ENCODE measurements at regions not wholly inside any gene's neighbourhood (a gene's known extent, or its start where the extent isn't known, plus 50 kb on each side); places are given as distances from the start of the nearest gene placed in this dataset.

- DNase-seq (no peak), ATAC-seq (no peak)
- H3K27ac Mint-ChIP-seq, result no peak overlapping the region
- H3K27me3 Mint-ChIP-seq, result no peaks in the 10 kb centered on the region
- peaks cover 2% of the 10 kb centered on the region for H3K9me3 Mint-ChIP-seq
- H3K36me3 Mint-ChIP-seq (ENCODE audit: low read depth), result no peaks in the 10 kb centered on the region
- POLR2A ChIA-PET, result no interaction called here
- CTCF ChIA-PET, result no interaction called here
- TF ChIP-seq CTCF (IDR thresholded peaks at IDR 0.05), result no peak
- H3K4me1 Mint-ChIP-seq (ENCODE audit: low read depth), result no peaks in the 10 kb centered on the region
- H3K4me3 Mint-ChIP-seq, result no peak overlapping the region
- intact Hi-C loops (cut with micrococcal nuclease), result no loop called here
These were observed 175.8 kb upstream of the TMEM229A start for GRCh38 chr7:124208642-124209041.

GRCh38 chr7:124208173-124208572, 175.3 kb upstream of the TMEM229A start:
- H3K27me3 Mint-ChIP-seq, result no peaks in the 10 kb centered on the region
- no peaks in the 10 kb centered on the region for H3K4me1 Mint-ChIP-seq (ENCODE audit: low read depth)
- TF ChIP-seq CTCF (IDR thresholded peaks at IDR 0.05), result no peak
- H3K4me3 Mint-ChIP-seq, result no peak overlapping the region
- H3K9me3 Mint-ChIP-seq, result peaks cover 2% of the 10 kb centered on the region
- CTCF ChIA-PET, result no interaction called here
- no peaks in the 10 kb centered on the region for H3K36me3 Mint-ChIP-seq (ENCODE audit: low read depth)
- intact Hi-C loops (cut with micrococcal nuclease), result no loop called here
- no peak overlapping the region for H3K27ac Mint-ChIP-seq
- DNase-seq, result no peak
- POLR2A ChIA-PET, result no interaction called here
- no peak for ATAC-seq

- ChIA-PET POLR2A (no interaction called here), CTCF (no interaction called here)
- ATAC-seq (no peak), DNase-seq (no peak)
- Mint-ChIP-seq H3K4me1 (ENCODE audit: low read depth) (no peaks in the 10 kb centered on the region), H3K27me3 (no peaks in the 10 kb centered on the region), H3K9me3 (peaks cover 2% of the 10 kb centered on the region), H3K4me3 (no peak overlapping the region), H3K27ac (no peak overlapping the region), H3K36me3 (ENCODE audit: low read depth) (no peaks in the 10 kb centered on the region)
- no peak for TF ChIP-seq CTCF (IDR thresholded peaks at IDR 0.05)
- intact Hi-C loops (cut with micrococcal nuclease), result no loop called here
These were observed 172.7 kb upstream of the TMEM229A start for GRCh38 chr7:124205526-124205925.

GRCh38 chr7:124202546-124202945, 169.7 kb upstream of the TMEM229A start:
- intact Hi-C loops (cut with micrococcal nuclease), result no loop called here
- TF ChIP-seq CTCF (IDR thresholded peaks at IDR 0.05), result no peak
- Mint-ChIP-seq H3K4me1 (ENCODE audit: low read depth) (no peaks in the 10 kb centered on the region), H3K27me3 (no peaks in the 10 kb centered on the region), H3K4me3 (no peak overlapping the region), H3K9me3 (no peaks in the 10 kb centered on the region), H3K27ac (no peak overlapping the region), H3K36me3 (ENCODE audit: low read depth) (no peaks in the 10 kb centered on the region)
- DNase-seq (no peak), ATAC-seq (no peak)
- ChIA-PET POLR2A (no interaction called here), CTCF (no interaction called here)

GRCh38 chr7:124201768-124202349, 169.0 kb upstream of the TMEM229A start:
- H3K4me1 Mint-ChIP-seq (ENCODE audit: low read depth), result no peaks in the 10 kb centered on the region
- no peaks in the 10 kb centered on the region for H3K9me3 Mint-ChIP-seq
- no peak for TF ChIP-seq CTCF (IDR thresholded peaks at IDR 0.05)
- H3K27me3 Mint-ChIP-seq, result no peaks in the 10 kb centered on the region
- no peaks in the 10 kb centered on the region for H3K36me3 Mint-ChIP-seq (ENCODE audit: low read depth)
- POLR2A ChIA-PET, result no interaction called here
- H3K4me3 Mint-ChIP-seq, result no peak overlapping the region
- DNase-seq (no peak), ATAC-seq (no peak)
- CTCF ChIA-PET, result no interaction called here
- H3K27ac Mint-ChIP-seq, result no peak overlapping the region
- intact Hi-C loops (cut with micrococcal nuclease), result no loop called here

All from activated CD8-positive, alpha-beta T cell treated with anti-CD3 and anti-CD28 coated beads for 36 hours (primary cell).